ENCODE measurements at regions not wholly inside any gene's neighbourhood (a gene's known extent, or its start where the extent isn't known, plus 50 kb on each side); places are given as distances from the start of the nearest gene placed in this dataset.

GRCh38 chr21:27156666-27157065, 189.8 kb upstream of the ADAMTS5 start:
- Histone ChIP-seq H3K79me2 (ENCODE audit: control insufficient read depth, low read length) (no peaks in the 10 kb centered on the region), H3K27me3 (ENCODE audit: control insufficient read depth, low read length) (no peaks in the 10 kb centered on the region), H3K4me1 (ENCODE audit: control insufficient read depth, low read length) (no peaks in the 10 kb centered on the region), H3K27ac (ENCODE audit: low read depth, low read length) (no peak overlapping the region), H3K4me3 (ENCODE audit: low read length) (no peak overlapping the region), H3K9me2 (replicated peaks; ENCODE audit: control insufficient read depth, low read length) (no peaks in the 10 kb centered on the region), H3F3A (ENCODE audit: control insufficient read depth, insufficient read depth) (no peaks in the 10 kb centered on the region), H3K36me3 (ENCODE audit: control insufficient read depth, low read length) (no peaks in the 10 kb centered on the region), H3K4me2 (ENCODE audit: low read length) (no peak overlapping the region), H4K20me1 (ENCODE audit: control insufficient read depth, insufficient read depth, low read depth, low read length) (no peaks in the 10 kb centered on the region), H3K9me3 (ENCODE audit: control insufficient read depth, insufficient read depth, low read length) (no peaks in the 10 kb centered on the region)
- TF ChIP-seq EZH2phosphoT487 (IDR thresholded peaks at IDR 0.05; ENCODE audit: borderline replicate concordance, low read length) (no peak), CTCF (IDR thresholded peaks at IDR 0.05; ENCODE audit: low read depth, low read length, poor library complexity, severe bottlenecking) (no peak)

GRCh38 chr21:27155130-27155500, 188.2 kb upstream of the ADAMTS5 start:
- Histone ChIP-seq H3K79me2 (ENCODE audit: control insufficient read depth, low read length) (no peaks in the 10 kb centered on the region), H3K9me2 (replicated peaks; ENCODE audit: control insufficient read depth, low read length) (no peaks in the 10 kb centered on the region), H3K4me1 (ENCODE audit: control insufficient read depth, low read length) (no peaks in the 10 kb centered on the region), H3K9me3 (ENCODE audit: control insufficient read depth, insufficient read depth, low read length) (peaks cover 3% of the 10 kb centered on the region; the same call in 1 of the 2 replicates), H4K20me1 (ENCODE audit: control insufficient read depth, insufficient read depth, low read depth, low read length) (no peaks in the 10 kb centered on the region), H3K36me3 (ENCODE audit: control insufficient read depth, low read length) (no peaks in the 10 kb centered on the region), H3K4me2 (ENCODE audit: low read length) (no peak overlapping the region), H3K4me3 (ENCODE audit: low read length) (no peak overlapping the region), H3K27me3 (ENCODE audit: control insufficient read depth, low read length) (no peaks in the 10 kb centered on the region), H3F3A (ENCODE audit: control insufficient read depth, insufficient read depth) (no peaks in the 10 kb centered on the region), H3K27ac (ENCODE audit: low read depth, low read length) (no peak overlapping the region)
- TF ChIP-seq EZH2phosphoT487 (IDR thresholded peaks at IDR 0.05; ENCODE audit: borderline replicate concordance, low read length) (no peak), CTCF (IDR thresholded peaks at IDR 0.05; ENCODE audit: low read depth, low read length, poor library complexity, severe bottlenecking) (no peak)

DNA sequence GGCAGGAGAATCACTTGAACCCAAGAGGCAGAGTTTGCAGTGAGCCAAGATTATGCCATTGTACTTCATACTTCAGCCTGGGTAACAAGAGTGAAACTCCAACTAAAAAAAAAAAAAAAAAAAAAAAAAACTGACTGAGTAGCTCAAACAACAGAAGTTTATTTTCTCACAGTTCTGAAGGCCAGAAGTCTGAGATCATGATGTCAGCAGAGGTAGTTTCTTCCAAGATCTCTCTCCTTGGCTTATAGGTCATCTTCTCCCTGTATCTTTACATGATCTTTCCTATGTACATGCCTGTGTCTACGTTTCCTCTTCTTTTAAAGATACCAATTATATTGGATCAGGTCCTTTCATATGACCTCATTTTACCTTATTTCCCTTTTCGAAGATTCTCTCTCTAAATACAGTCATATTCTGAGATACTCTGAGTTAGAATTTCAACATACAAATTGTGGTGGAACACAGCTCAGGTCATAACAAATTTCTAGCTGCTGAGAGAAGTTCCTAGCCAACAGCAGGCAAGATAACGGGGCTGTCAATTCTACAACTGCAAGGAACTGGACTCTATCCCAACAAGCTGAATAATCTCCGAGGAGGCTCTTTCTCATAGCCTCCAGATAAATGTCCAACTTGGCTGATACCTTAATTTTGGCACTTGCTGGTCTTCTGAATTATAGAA, 187.7 kb upstream of the ADAMTS5 start:
- no peaks in the 10 kb centered on the region for H3K27me3 ChIP-seq (ENCODE audit: control insufficient read depth, low read length)
- TF ChIP-seq EZH2phosphoT487 (IDR thresholded peaks at IDR 0.05; ENCODE audit: borderline replicate concordance, low read length) (no peak), CTCF (IDR thresholded peaks at IDR 0.05; ENCODE audit: low read depth, low read length, poor library complexity, severe bottlenecking) (no peak)

More for the DNA sequence above, 187.7 kb upstream of the ADAMTS5 start:
- Histone ChIP-seq H3F3A (ENCODE audit: control insufficient read depth, insufficient read depth) (no peaks in the 10 kb centered on the region), H3K9me2 (replicated peaks; ENCODE audit: control insufficient read depth, low read length) (no peaks in the 10 kb centered on the region), H3K9me3 (ENCODE audit: control insufficient read depth, insufficient read depth, low read length) (peaks cover 3% of the 10 kb centered on the region; the same call in 1 of the 2 replicates), H3K79me2 (ENCODE audit: control insufficient read depth, low read length) (no peaks in the 10 kb centered on the region), H3K4me2 (ENCODE audit: low read length) (no peak overlapping the region), H3K4me1 (ENCODE audit: control insufficient read depth, low read length) (no peaks in the 10 kb centered on the region), H3K36me3 (ENCODE audit: control insufficient read depth, low read length) (no peaks in the 10 kb centered on the region), H3K27ac (ENCODE audit: low read depth, low read length) (no peak overlapping the region), H4K20me1 (ENCODE audit: control insufficient read depth, insufficient read depth, low read depth, low read length) (no peaks in the 10 kb centered on the region), H3K4me3 (ENCODE audit: low read length) (no peak overlapping the region)
